Right lobe of liver (tissue), 6 donors: ENCODE measurements at regions not wholly inside any gene's neighbourhood (a gene's known extent, or its start where the extent isn't known, plus 50 kb on each side); places are given as distances from the start of the nearest gene placed in this dataset.

ENCODE experiments used
- ATAC-seq, 4 donors: fragments of 200-7000 bp; cut with Tn5 transposase; one replicate each; pipeline ENCODE4 v1.9.1; 2020; ENCODE audit warnings: mild to moderate bottlenecking in 4 of 4, moderate library complexity in 4 of 4
- DNase-seq, 3 donors: peaks; one replicate each; pipeline ENCODE4 v3.0.0-alpha.2; 2020
- H3K27ac ChIP-seq, 3 donors: fragments of 200-600 bp; one replicate each; pipeline ENCODE4 v1.8.0; 2022
- H3K27me3 ChIP-seq, 2 donors: fragments of 200-600 bp; one replicate each; pipeline ENCODE4 v1.8.0; 2022
- H3K36me3 ChIP-seq, 4 donors: fragments of 200-600 bp; sonication (generic) in 1 of 4; one replicate each; pipeline versions ENCODE4 v1.5.1 to v1.8.0; 2017 to 2022; ENCODE audit warnings: control low read depth in 1 of 4
- H3K4me1 ChIP-seq, 4 donors: fragments of 200-600 bp; sonication (generic) in 1 of 4; one replicate each; pipeline versions ENCODE4 v1.5.1 to v1.8.0; 2017 to 2022; ENCODE audit warnings: control low read depth in 1 of 4
- H3K4me3 ChIP-seq, 3 donors: fragments of 200-600 bp; one replicate each; pipeline ENCODE4 v1.8.0; 2022
- H3K9me3 ChIP-seq, 4 donors: fragments of 200-600 bp; sonication (generic) in 1 of 4; one replicate each; pipeline versions ENCODE4 v1.5.1 to v1.8.0; 2017 to 2022; ENCODE audit warnings: control low read depth in 1 of 4
- CTCF ChIP-seq, 4 donors: fragments of 200-600 bp in 3 of 4; fragments of 450-650 bp in 1 of 4; IDR thresholded peaks; one replicate each; pipeline versions ENCODE4 v1.5.1 to v1.8.0; 2016 to 2022; ENCODE audit warnings: antibody characterized with exemption in 4 of 4, mild to moderate bottlenecking in 2 of 4
- POLR2A ChIP-seq: fragments of 450-650 bp; IDR thresholded peaks from one replicate; pipeline ENCODE4 v1.6.1; 2017; ENCODE audit warnings: antibody characterized with exemption, mild to moderate bottlenecking
- WGBS: methylation state at CpG from one replicate; pipeline ENCODE4 v1.1.6; 2018; ENCODE audit warnings: low coverage, low lambda C conversion rate; ENCODE audit not compliant: insufficient coverage; ENCODE audit errors: missing lambda C conversion rate; 5-methylcytosine and 5-hydroxymethylcytosine counted together
- intact Hi-C, 2 donors: fragments of 100-400 bp; cut with DNase I; formaldehyde crosslinking; loops; one replicate each; pipeline versions ENCODE4 v1.11.2 to v1.14.1; 2022
- donor health status: DM: no; HTN: yes; CAD: no.
- donor health status: DM: no; HTN: no; CAD: no.
- donor health status: DM: no; HTN: no; CAD: no.
- donor health status: DM: no; HTN: yes; CAD: no.
- donor health status: DM: no; HTN: yes; CAD: no.

GRCh38 chr6:122078481-122078880 is 321.0 kb upstream of the HSF2 start:
- H3K4me1 ChIP-seq, result no peaks in the 10 kb centered on the region
- no peak overlapping the region for H3K4me3 ChIP-seq
- no peaks in the 10 kb centered on the region for H3K36me3 ChIP-seq
- WGBS, result 47% methylated on average over 4 of the region's 4 CpGs
- TF ChIP-seq CTCF (IDR thresholded peaks at IDR 0.05), result no peak
- TF ChIP-seq POLR2A, result no peak
- no peak overlapping the region for H3K27ac ChIP-seq
- ATAC-seq (no peak), DNase-seq (no peak)
- no peaks in the 10 kb centered on the region for H3K9me3 ChIP-seq
- intact Hi-C loops, result no loop called here
- no peaks in the 10 kb centered on the region for H3K27me3 ChIP-seq

- no peaks in the 10 kb centered on the region for H3K36me3 ChIP-seq
- intact Hi-C loops, result no loop called here
- no peaks in the 10 kb centered on the region for H3K9me3 ChIP-seq
- ATAC-seq (no peak), DNase-seq (no peak)
- no peaks in the 10 kb centered on the region for H3K4me1 ChIP-seq
- H3K4me3 ChIP-seq, result no peak overlapping the region
- H3K27me3 ChIP-seq, result no peaks in the 10 kb centered on the region
- H3K27ac ChIP-seq, result no peak overlapping the region
- WGBS, result 60% methylated on average over 3 of the region's 3 CpGs
- no peak for TF ChIP-seq CTCF (IDR thresholded peaks at IDR 0.05)
- no peak for TF ChIP-seq POLR2A
Observed at GRCh38 chr6:122079916-122080315, 319.5 kb upstream of the HSF2 start.

DNA sequence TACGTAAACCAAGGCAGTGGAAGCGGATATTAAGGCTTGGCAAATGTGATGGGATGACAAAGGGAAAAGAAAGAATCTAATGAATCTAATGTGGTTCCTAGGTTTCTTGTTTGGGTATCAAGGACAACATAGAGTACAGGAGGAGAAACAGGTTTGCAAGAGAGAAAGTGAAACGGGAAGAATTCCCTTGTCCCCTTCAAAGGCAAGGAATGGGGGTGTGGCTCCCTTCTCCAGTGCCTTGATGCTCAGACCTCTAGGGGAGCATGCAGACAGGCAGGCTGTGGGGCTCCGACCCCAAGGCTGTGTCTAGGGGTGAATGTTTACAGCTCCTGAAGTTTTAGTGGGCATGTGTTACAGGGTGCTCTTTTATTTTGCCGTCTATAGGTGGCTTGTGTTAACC is 317.5 kb upstream of the HSF2 start:
- no peak for TF ChIP-seq POLR2A
- no peak for TF ChIP-seq CTCF (IDR thresholded peaks at IDR 0.05)
- no peak for ATAC-seq
- whole genome bisulfite sequencing, result 69% methylated on average over 5 of the region's 5 CpGs
- Histone ChIP-seq H3K27ac (no peak overlapping the region), H3K27me3 (no peaks in the 10 kb centered on the region), H3K4me1 (no peaks in the 10 kb centered on the region), H3K36me3 (no peaks in the 10 kb centered on the region), H3K9me3 (no peaks in the 10 kb centered on the region), H3K4me3 (no peak overlapping the region)
- intact Hi-C loops, result no loop called here
- no peak for DNase-seq

DNA sequence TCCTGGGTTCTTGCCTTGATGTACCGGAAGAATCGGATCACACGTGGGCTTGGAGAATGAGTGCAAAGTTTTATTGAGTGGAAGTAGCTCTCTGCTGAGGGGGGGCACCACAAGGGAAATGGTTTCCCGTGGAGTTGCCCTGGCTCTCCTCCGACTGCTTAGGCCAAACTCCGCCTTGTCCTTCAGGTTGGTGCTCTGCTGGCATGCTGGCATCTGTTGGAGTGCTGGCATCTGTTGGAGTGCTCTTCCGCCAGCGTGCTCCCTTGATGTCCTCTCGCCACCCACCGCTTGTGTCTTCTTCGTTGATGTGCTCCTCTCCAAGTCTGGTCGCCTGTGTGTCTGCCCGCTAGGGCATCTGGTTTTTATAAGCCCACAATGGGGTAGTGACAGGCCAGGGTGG is 317.1 kb upstream of the HSF2 start:
- Histone ChIP-seq H3K9me3 (no peaks in the 10 kb centered on the region), H3K4me3 (no peak overlapping the region), H3K27ac (no peak overlapping the region), H3K27me3 (no peaks in the 10 kb centered on the region), H3K4me1 (no peaks in the 10 kb centered on the region), H3K36me3 (no peaks in the 10 kb centered on the region)
- TF ChIP-seq POLR2A, result no peak
- TF ChIP-seq CTCF (IDR thresholded peaks at IDR 0.05), result no peak
- no peak for ATAC-seq
- no peak for DNase-seq
- WGBS, result 60% methylated on average over 3 of the region's 13 CpGs
- intact Hi-C loops, result no loop called here

DNA sequence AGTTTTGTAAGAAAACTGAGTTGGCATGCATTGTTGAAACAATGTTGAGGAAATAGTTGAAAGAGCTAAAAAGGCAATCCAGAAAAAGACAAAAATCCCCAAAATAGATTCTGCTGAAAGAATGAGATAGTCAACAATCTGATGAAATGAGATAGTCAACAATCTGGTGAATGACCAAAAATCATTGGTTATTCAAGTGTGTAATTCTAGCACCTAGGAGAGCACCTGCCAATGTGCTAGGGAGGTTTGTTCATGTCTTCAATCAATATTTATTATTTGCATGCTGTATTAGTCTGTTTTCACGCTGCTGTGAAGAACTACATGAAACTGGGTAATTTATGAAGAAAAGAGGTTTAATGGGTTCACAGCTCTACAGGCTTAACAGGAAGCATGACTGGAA is 307.1 kb upstream of the HSF2 start:
- Histone ChIP-seq H3K27me3 (no peaks in the 10 kb centered on the region), H3K27ac (no peak overlapping the region), H3K36me3 (no peaks in the 10 kb centered on the region), H3K9me3 (no peaks in the 10 kb centered on the region), H3K4me1 (no peaks in the 10 kb centered on the region), H3K4me3 (no peak overlapping the region)
- 100% methylated on average over 1 of the region's 1 CpG for WGBS
- intact Hi-C loops, result no loop called here
- no peak for DNase-seq
- no peak for ATAC-seq
- TF ChIP-seq POLR2A (no peak), CTCF (IDR thresholded peaks at IDR 0.05) (no peak)
